ENCODE measurements at regions not wholly inside any gene's neighbourhood (a gene's known extent, or its start where the extent isn't known, plus 50 kb on each side); places are given as distances from the start of the nearest gene placed in this dataset.

- no peak for ATAC-seq
- Mint-ChIP-seq H3K9me3 (ENCODE audit: low read depth) (no peaks in the 10 kb centered on the region), H3K27me3 (no peaks in the 10 kb centered on the region), H3K4me3 (no peak overlapping the region), H3K36me3 (no peaks in the 10 kb centered on the region), H3K27ac (no peak overlapping the region), H3K4me1 (peaks cover 2% of the 10 kb centered on the region)
- CTCF ChIA-PET = no interaction called here
- DNase-seq = no peak
Measured at GRCh38 chr6:73884540-73884939, 188.5 kb downstream of the CD109 start.

GRCh38 chr6:73879501-73880293, 183.7 kb downstream of the CD109 start:
- no peak for DNase-seq
- ATAC-seq = no peak
- Mint-ChIP-seq H3K36me3 (no peaks in the 10 kb centered on the region), H3K9me3 (ENCODE audit: low read depth) (no peaks in the 10 kb centered on the region), H3K27me3 (peaks cover under 1% of the 10 kb centered on the region), H3K4me3 (no peak overlapping the region), H3K27ac (no peak overlapping the region), H3K4me1 (no peaks in the 10 kb centered on the region)
- CTCF ChIA-PET = no interaction called here

GRCh38 chr6:73878403-73878802, 182.4 kb downstream of the CD109 start:
- peaks cover 2% of the 10 kb centered on the region for H3K27me3 Mint-ChIP-seq
- DNase-seq = no peak
- H3K27ac Mint-ChIP-seq = no peak overlapping the region
- no peaks in the 10 kb centered on the region for H3K9me3 Mint-ChIP-seq (ENCODE audit: low read depth)
- H3K4me3 Mint-ChIP-seq = no peak overlapping the region
- H3K36me3 Mint-ChIP-seq = no peaks in the 10 kb centered on the region
- ATAC-seq = no peak
- peaks cover 2% of the 10 kb centered on the region for H3K4me1 Mint-ChIP-seq
- CTCF ChIA-PET = no interaction called here

Data from activated CD8-positive, alpha-beta memory T cell treated with anti-CD3 and anti-CD28 coated beads, Interleukin-2, amount 10 ng/mL, durations not matched to agents 7 days and 5 days (primary cell).